A549 (cell line): ENCODE measurements at regions not wholly inside any gene's neighbourhood (a gene's known extent, or its start where the extent isn't known, plus 50 kb on each side); places are given as distances from the start of the nearest gene placed in this dataset.
A peak's percentile ranks its signal among the peaks of the same experiment; 100 is the strongest.

Experiments
- ATAC-seq, 2 experiments: fragments of 200-7000 bp in 1 of 2; fragments of >200 bp in 1 of 2; cut with Nextera tagmentation in 1 of 2; cut with Tn5 transposase in 1 of 2; 3 replicates each; pipeline versions ENCODE4 v1.8.0 to v1.9.1; 2018 to 2020; ENCODE audit warnings: mild to moderate bottlenecking in 1 of 2, moderate library complexity in 1 of 2
- CTCF ChIA-PET: fragments of 300-600 bp; sonication (Branson Sonifier 250); formaldehyde crosslinking; extraction: SDS; loops from one replicate; lab custom pipeline; 2021; ENCODE audit warnings: antibody characterized with exemption, inconsistent platforms; lab: Yijun Ruan, JAX
- POLR2A ChIA-PET: fragments of 350-600 bp; formaldehyde crosslinking; extraction: SDS; loops from one replicate; lab custom pipeline; 2021; ENCODE audit warnings: antibody characterized with exemption, inconsistent platforms; lab: Yijun Ruan, JAX
- DNase-seq, 2 experiments: peaks; one replicate each; pipeline versions ENCODE4 v3.0.0 to v3.0.0-alpha.2; 2011 to 2016; ENCODE audit warnings: low read depth in 1 of 2, low spot score in 1 of 2
- FAIRE-seq: peaks from 2 replicates; lab custom pipeline; 2011; peaks lifted over from hg19 to GRCh38; lab: Jason Lieb, UNC
- H3K27ac ChIP-seq, 2 experiments: fragments of >200 bp; sonication (Bioruptor Twin); formaldehyde crosslinking; 3 replicates each; pipeline ENCODE4 v1.5.1; 2016 to 2017
- H3K4me1 ChIP-seq: fragments of >200 bp; sonication (Bioruptor Twin); formaldehyde crosslinking; 3 replicates; pipeline ENCODE4 v1.6.1; 2016
- H3K4me2 ChIP-seq: fragments of >200 bp; sonication (Bioruptor Twin); formaldehyde crosslinking; 3 replicates; pipeline ENCODE4 v1.6.1; 2016
- H3K4me3 ChIP-seq: fragments of >200 bp; sonication (Bioruptor Twin); formaldehyde crosslinking; 3 replicates; pipeline ENCODE4 v1.5.1; 2016
- H3K9me3 ChIP-seq: fragments of >200 bp; sonication (Bioruptor Twin); formaldehyde crosslinking; 3 replicates; pipeline ENCODE4 v1.6.1; 2016
- EHF ChIP-seq: fragments of 250-450 bp; sonication (Bioruptor Pico); IDR thresholded peaks from 2 replicates; pipeline ENCODE4 v1.5.0; 2020; ENCODE audit warnings: mild to moderate bottlenecking
- ESRRA ChIP-seq: fragments of 150-350 bp; IDR thresholded peaks from 2 replicates; pipeline ENCODE4 v1.6.1; 2014; ENCODE audit warnings: mild to moderate bottlenecking, low read length, borderline replicate concordance
- FOSB ChIP-seq: fragments of 250-450 bp; sonication (Bioruptor Pico); IDR thresholded peaks from 2 replicates; pipeline ENCODE4 v1.5.0; 2020; ENCODE audit warnings: mild to moderate bottlenecking, moderate library complexity
- FOSL2 ChIP-seq, 2 experiments: fragments of 450-650 bp in 1 of 2; fragments of >200 bp in 1 of 2; sonication (Bioruptor Twin) in 1 of 2; formaldehyde crosslinking; IDR thresholded peaks; 2 replicates each; pipeline versions ENCODE4 v1.5.0 to v1.6.1; 2016 to 2020; ENCODE audit warnings: mild to moderate bottlenecking in 1 of 2, moderate library complexity in 1 of 2
- FOXS1 ChIP-seq: fragments of 250-450 bp; sonication (Bioruptor Pico); IDR thresholded peaks from 2 replicates; pipeline ENCODE4 v1.5.0; 2020; ENCODE audit warnings: mild to moderate bottlenecking, moderate library complexity
- GATA3 ChIP-seq: IDR thresholded peaks from 2 replicates; pipeline ENCODE4 v1.6.1; 2012; ENCODE audit warnings: borderline replicate concordance
- HDAC2 ChIP-seq: fragments of 200-600 bp; sonication (generic); IDR thresholded peaks from 2 replicates; pipeline ENCODE4 v1.6.1; 2016
- JUN ChIP-seq, 2 experiments: fragments of >200 bp; sonication (Bioruptor Twin); formaldehyde crosslinking; IDR thresholded peaks; 2 replicates in 1 of 2; 3 replicates in 1 of 2; pipeline ENCODE4 v1.6.1; 2016 to 2017
- KDM1A ChIP-seq: fragments of 200-600 bp; sonication (generic); IDR thresholded peaks from 2 replicates; pipeline ENCODE4 v1.6.1; 2016; ENCODE audit warnings: low read depth, mild to moderate bottlenecking
- KDM5A ChIP-seq: fragments of 200-600 bp; sonication (generic); IDR thresholded peaks from 2 replicates; pipeline ENCODE4 v1.6.1; 2016; ENCODE audit warnings: antibody characterized with exemption, mild to moderate bottlenecking
- MYC ChIP-seq: IDR thresholded peaks from 2 replicates; pipeline ENCODE4 v1.6.1; 2012; ENCODE audit warnings: mild to moderate bottlenecking, inconsistent platforms, low read length, improper control_type of control experiment, borderline replicate concordance
- NFE2L2 ChIP-seq: fragments of 150-350 bp; conservative IDR thresholded peaks from 2 replicates; pipeline ENCODE4 v1.6.1; 2014; ENCODE audit warnings: low read length
- NR3C1 ChIP-seq: fragments of >200 bp; sonication (Bioruptor Twin); formaldehyde crosslinking; IDR thresholded peaks from 3 replicates; pipeline ENCODE4 v1.6.1; 2017
- PHF8 ChIP-seq: fragments of 200-600 bp; sonication (generic); IDR thresholded peaks from 2 replicates; pipeline ENCODE4 v1.6.1; 2016; ENCODE audit warnings: low read depth, mild to moderate bottlenecking, antibody characterized with exemption, moderate library complexity, borderline replicate concordance
- POLR2A ChIP-seq: IDR thresholded peaks from 2 replicates; pipeline ENCODE4 v1.6.1; 2012; ENCODE audit warnings: mild to moderate bottlenecking, low read length
- POLR2AphosphoS2 ChIP-seq: conservative IDR thresholded peaks from 2 replicates; pipeline ENCODE4 v1.6.1; 2012; ENCODE audit warnings: low read length, improper control_type of control experiment, inconsistent platforms
- RAD21 ChIP-seq, 2 experiments: fragments of >200 bp in 1 of 2; sonication (Bioruptor Twin) in 1 of 2; formaldehyde crosslinking in 1 of 2; IDR thresholded peaks in 1 of 2; conservative IDR thresholded peaks in 1 of 2; 2 replicates in 1 of 2; 3 replicates in 1 of 2; pipeline ENCODE4 v1.6.1; 2012 to 2018; ENCODE audit warnings: inconsistent platforms in 1 of 2
- RARB ChIP-seq: fragments of 250-450 bp; sonication (Bioruptor Pico); IDR thresholded peaks from 2 replicates; pipeline ENCODE4 v1.8.0; 2021; ENCODE audit warnings: mild to moderate bottlenecking, moderate library complexity
- RNF2 ChIP-seq: fragments of 200-600 bp; sonication (generic); IDR thresholded peaks from 2 replicates; pipeline ENCODE4 v1.6.1; 2016; ENCODE audit warnings: low read depth, mild to moderate bottlenecking, antibody characterized with exemption, moderate library complexity, borderline replicate concordance
- TP53 ChIP-seq: fragments of 250-450 bp; sonication (Bioruptor Pico); IDR thresholded peaks from 2 replicates; pipeline ENCODE4 v1.5.0; 2021; ENCODE audit warnings: mild to moderate bottlenecking, moderate library complexity
- ZFP36 ChIP-seq: fragments of 450-650 bp; IDR thresholded peaks from 2 replicates; pipeline ENCODE4 v1.6.1; 2014; ENCODE audit warnings: borderline replicate concordance; ENCODE audit not compliant: partially characterized antibody
- WGBS: methylation state at CpG from one replicate; pipeline ENCODE4 v1.1.6; 2017; ENCODE audit errors: missing lambda C conversion rate; 5-methylcytosine and 5-hydroxymethylcytosine counted together
- TF ChIP-seq, protein P1 (sequence below): fragments of >200 bp; sonication (Bioruptor Twin); formaldehyde crosslinking; IDR thresholded peaks from 3 replicates; pipeline ENCODE4 v1.5.1; 2016
- TF ChIP-seq, protein P2 (sequence below): fragments of 450-650 bp; IDR thresholded peaks from 2 replicates; pipeline ENCODE4 v1.6.1; 2014; ENCODE audit warnings: antibody characterized with exemption
- TF ChIP-seq, protein P3 (sequence below): fragments of >200 bp; sonication (Bioruptor Twin); formaldehyde crosslinking; IDR thresholded peaks from 2 replicates; pipeline ENCODE4 v1.6.1; 2016
- TF ChIP-seq, protein P4 (sequence below): IDR thresholded peaks from 2 replicates; pipeline ENCODE4 v1.6.1; 2012
- TF ChIP-seq, protein P5 (sequence below): fragments of 250-450 bp; sonication (Bioruptor Pico); IDR thresholded peaks from 2 replicates; pipeline ENCODE4 v1.5.0; 2020; ENCODE audit warnings: low read depth, mild to moderate bottlenecking, moderate library complexity

DNA sequence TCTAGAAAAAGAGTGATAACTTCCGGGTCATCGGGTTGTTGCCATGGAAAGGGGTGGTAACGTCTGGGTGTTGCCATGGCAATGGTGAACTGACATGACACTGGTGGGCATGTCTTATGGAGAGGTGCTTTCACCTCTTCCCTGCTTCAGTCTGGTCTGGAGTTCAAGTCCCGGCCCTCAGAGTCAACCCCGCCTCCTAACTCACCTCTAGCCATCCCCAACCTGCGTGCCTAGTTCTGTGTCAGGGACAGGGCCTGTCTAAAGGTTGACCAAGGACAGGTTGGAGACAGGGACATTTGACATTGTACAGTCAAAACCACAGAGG lies 96.0 kb downstream of the LSM3 start (continued):
- TF ChIP-seq POLR2AphosphoS2 = no peak

DNA sequence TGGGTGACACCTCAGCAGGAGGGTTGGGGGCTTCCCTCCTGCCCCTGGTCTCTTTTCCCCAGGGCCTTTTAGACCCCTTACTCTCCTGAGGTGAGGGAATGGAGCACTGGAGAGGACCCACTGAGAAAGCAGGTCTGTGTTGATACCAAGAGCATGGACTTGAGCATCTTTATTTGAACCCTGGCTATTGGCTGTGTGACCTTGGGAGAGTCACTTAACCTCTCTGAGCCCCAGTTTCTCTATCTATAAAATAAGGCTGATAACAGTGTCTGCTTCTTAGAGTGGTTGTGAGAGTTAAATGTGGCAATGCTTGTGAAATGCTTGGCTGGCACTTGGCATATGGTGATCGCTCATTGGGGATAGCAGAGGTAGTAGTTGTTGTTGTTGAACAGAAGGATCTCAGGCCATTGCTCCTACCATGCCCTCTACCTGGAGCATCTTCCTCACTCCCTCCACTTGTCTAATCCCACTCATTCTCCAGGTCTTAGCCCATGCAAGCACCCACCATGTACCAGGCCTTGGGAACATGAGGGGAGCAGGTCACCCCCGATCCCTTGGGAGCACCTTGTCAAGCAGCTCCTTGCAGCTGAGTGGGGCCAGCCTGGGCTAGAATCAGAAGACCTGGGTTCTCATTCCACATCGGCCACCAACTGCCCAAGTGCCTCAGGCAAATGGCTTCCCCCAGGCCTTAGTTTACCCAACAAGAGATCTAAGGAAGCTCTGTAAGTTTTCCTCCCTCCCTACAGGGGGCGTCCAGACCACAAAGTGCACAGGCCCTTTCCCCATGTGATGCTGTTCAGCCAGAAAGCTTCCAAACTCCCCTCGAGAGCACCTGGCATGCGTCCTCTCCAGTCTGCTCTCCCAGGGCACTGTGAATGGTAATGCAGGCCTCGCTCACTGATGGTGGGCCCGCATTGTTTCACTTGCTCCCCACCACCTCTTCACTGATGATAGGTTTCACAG lies 96.7 kb downstream of the LSM3 start:
- DNase-seq (peak in 1 of 2 experiments; percentile 45), FAIRE-seq (no peak), ATAC-seq (peak in 1 of 2 experiments; percentile 45; a peak in 3 of 6 replicates)
- Histone ChIP-seq H3K4me2 (no peak overlapping the region), H3K4me1 (peaks cover 15% of the 10 kb centered on the region), H3K27ac (no peak overlapping the region; a peak in 1 of 6 replicates), H3K9me3 (no peaks in the 10 kb centered on the region), H3K4me3 (no peak overlapping the region)
- TF ChIP-seq RNF2 (no peak), ZFP36 (peak; percentile 51), RAD21 (conservative IDR thresholded peaks at IDR 0.05 in 1 of 2, IDR thresholded peaks at IDR 0.05 in 1 of 2) (peak in 1 of 2 experiments; percentile 47; a peak in 2 of 5 replicates), POLR2A (no peak), KDM1A (peak; percentile 53; the same call in 1 of the 2 replicates), RARB (CRISPR knock-in tag) (no peak), TP53 (no peak)
- TF ChIP-seq, protein P1, sequence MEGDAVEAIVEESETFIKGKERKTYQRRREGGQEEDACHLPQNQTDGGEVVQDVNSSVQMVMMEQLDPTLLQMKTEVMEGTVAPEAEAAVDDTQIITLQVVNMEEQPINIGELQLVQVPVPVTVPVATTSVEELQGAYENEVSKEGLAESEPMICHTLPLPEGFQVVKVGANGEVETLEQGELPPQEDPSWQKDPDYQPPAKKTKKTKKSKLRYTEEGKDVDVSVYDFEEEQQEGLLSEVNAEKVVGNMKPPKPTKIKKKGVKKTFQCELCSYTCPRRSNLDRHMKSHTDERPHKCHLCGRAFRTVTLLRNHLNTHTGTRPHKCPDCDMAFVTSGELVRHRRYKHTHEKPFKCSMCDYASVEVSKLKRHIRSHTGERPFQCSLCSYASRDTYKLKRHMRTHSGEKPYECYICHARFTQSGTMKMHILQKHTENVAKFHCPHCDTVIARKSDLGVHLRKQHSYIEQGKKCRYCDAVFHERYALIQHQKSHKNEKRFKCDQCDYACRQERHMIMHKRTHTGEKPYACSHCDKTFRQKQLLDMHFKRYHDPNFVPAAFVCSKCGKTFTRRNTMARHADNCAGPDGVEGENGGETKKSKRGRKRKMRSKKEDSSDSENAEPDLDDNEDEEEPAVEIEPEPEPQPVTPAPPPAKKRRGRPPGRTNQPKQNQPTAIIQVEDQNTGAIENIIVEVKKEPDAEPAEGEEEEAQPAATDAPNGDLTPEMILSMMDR = peak; percentile 33; the same call in 2 of the 3 replicates
- 81% methylated on average over 8 of the region's 8 CpGs for WGBS
- ChIA-PET CTCF (interaction anchor here (0.6 to 3.9 kb wide), 5 partner anchors 8 to 193 kb away, joined by 3 to 18 read pairs (median 6); no protein-coding TSS in a partner anchor), POLR2A (no interaction called here)

DNA sequence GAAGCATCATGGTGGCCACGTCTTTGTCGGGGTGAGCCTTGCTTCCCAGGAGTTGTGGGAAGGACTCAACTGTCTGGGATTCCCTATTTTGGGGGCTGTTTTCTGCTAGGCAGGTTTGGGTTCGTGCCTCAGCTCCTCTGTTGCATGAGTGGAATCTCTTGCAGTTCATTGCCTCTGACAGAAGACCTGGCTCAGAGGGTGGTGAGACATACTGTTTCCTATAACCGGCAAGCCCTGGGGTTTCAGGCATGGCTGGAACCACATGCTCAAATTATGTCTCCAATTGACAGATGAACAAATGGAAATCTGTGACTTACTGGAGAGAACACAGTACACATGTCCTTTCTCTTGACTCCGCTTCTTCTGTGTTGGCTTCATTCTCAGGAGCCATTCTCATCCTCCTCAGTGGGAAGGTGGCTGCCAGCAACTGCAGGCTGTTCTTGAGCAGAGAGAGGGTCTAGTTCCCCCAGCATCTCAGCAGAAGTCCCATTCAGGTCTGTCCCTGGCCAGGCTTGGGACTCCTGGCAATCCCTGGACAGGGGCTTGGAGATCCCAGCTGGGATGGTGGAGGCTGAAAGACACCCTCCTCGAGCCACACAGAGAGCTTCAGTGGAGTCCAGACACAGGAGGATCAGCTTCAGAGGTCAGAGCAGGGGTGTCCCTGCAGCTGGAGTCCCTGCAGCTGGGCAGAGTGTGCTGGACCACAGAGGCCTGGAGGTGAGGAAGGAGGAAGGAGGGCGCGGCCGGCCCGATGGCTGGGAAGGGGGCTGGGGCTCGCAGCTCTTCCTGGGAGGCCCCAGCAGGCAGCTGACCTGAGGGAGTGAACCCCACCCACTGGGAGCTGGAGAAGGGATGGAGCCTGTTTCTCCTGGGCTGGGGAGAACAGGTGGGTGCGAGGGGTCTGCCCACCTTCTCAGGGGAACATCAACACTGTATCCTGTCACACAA lies 97.6 kb downstream of the LSM3 start:
- ChIA-PET CTCF (interaction anchor here (0.6 to 3.9 kb wide), 8 partner anchors 9 to 192 kb away, joined by 3 to 18 read pairs (median 4); no protein-coding TSS in a partner anchor), POLR2A (no interaction called here)
- ATAC-seq (no peak), FAIRE-seq (no peak), DNase-seq (no peak)
- Histone ChIP-seq H3K9me3 (no peaks in the 10 kb centered on the region), H3K4me2 (no peak overlapping the region), H3K4me1 (peaks cover 15% of the 10 kb centered on the region), H3K27ac (no peak overlapping the region; a peak in 1 of 6 replicates), H3K4me3 (no peak overlapping the region)
- WGBS = 92% methylated on average over 11 of the region's 12 CpGs
- TF ChIP-seq FOSL2 (IDR thresholded peaks at IDR 0.05) (no peak), FOSL2 (CRISPR knock-in tag; IDR thresholded peaks at IDR 0.05) (no peak), ZFP36 (no peak), HDAC2 (no peak), RARB (CRISPR knock-in tag) (no peak), KDM5A (no peak), MYC (no peak), NFE2L2 (no peak), PHF8 (no peak), ESRRA (no peak), JUN (IDR thresholded peaks at IDR 0.05) (no peak), GATA3 (no peak), EHF (CRISPR knock-in tag) (no peak), FOSB (CRISPR knock-in tag) (no peak), NR3C1 (no peak), FOXS1 (CRISPR knock-in tag) (no peak)
- TF ChIP-seq, protein P2, sequence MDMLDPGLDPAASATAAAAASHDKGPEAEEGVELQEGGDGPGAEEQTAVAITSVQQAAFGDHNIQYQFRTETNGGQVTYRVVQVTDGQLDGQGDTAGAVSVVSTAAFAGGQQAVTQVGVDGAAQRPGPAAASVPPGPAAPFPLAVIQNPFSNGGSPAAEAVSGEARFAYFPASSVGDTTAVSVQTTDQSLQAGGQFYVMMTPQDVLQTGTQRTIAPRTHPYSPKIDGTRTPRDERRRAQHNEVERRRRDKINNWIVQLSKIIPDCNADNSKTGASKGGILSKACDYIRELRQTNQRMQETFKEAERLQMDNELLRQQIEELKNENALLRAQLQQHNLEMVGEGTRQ = no peak
- TF ChIP-seq, protein P3, sequence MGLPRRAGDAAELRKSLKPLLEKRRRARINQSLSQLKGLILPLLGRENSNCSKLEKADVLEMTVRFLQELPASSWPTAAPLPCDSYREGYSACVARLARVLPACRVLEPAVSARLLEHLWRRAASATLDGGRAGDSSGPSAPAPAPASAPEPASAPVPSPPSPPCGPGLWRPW = no peak
- TF ChIP-seq, protein P4, sequence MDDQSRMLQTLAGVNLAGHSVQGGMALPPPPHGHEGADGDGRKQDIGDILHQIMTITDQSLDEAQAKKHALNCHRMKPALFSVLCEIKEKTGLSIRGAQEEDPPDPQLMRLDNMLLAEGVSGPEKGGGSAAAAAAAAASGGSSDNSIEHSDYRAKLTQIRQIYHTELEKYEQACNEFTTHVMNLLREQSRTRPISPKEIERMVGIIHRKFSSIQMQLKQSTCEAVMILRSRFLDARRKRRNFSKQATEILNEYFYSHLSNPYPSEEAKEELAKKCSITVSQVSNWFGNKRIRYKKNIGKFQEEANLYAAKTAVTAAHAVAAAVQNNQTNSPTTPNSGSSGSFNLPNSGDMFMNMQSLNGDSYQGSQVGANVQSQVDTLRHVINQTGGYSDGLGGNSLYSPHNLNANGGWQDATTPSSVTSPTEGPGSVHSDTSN = no peak
- TF ChIP-seq, protein P5, sequence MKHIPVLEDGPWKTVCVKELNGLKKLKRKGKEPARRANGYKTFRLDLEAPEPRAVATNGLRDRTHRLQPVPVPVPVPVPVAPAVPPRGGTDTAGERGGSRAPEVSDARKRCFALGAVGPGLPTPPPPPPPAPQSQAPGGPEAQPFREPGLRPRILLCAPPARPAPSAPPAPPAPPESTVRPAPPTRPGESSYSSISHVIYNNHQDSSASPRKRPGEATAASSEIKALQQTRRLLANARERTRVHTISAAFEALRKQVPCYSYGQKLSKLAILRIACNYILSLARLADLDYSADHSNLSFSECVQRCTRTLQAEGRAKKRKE (CRISPR knock-in tag) = no peak
